ENCODE measurements at regions not wholly inside any gene's neighbourhood (a gene's known extent, or its start where the extent isn't known, plus 50 kb on each side); places are given as distances from the start of the nearest gene placed in this dataset.
"Not testable (repeated sequence)": the region's sequence is repeated elsewhere in the genome, so short reads cannot be mapped to it uniquely, and the experiment has no call there.

GRCh38 chr12:11543457-11544158 lies 105.9 kb upstream of the ETV6 start:
- Mint-ChIP-seq H3K4me1 (peaks cover 39% of the 10 kb centered on the region), H3K4me3 (no peak overlapping the region), H3K9me3 (no peaks in the 10 kb centered on the region), H3K36me3 (ENCODE audit: low read depth) (no peaks in the 10 kb centered on the region), H3K27ac (no peak overlapping the region), H3K27me3 (no peaks in the 10 kb centered on the region)
- ChIA-PET CTCF (interaction anchor here (1.7 kb wide), 1 partner anchor 12 kb away, joined by 3 read pairs; no protein-coding TSS in a partner anchor), POLR2A (interaction anchor here (1.0 kb wide), 1 partner anchor 373 kb away, joined by 4 read pairs; the partner anchor contains the start of gene SMIM10L1)
- DNase-seq, result no peak

- Mint-ChIP-seq H3K36me3 (ENCODE audit: low read depth) (no peaks in the 10 kb centered on the region), H3K9me3 (no peaks in the 10 kb centered on the region), H3K27ac (peak overlapping the region; percentile 90), H3K4me1 (peaks cover 36% of the 10 kb centered on the region), H3K27me3 (peaks cover 3% of the 10 kb centered on the region), H3K4me3 (peak overlapping the region; percentile 9)
- POLR2A ChIA-PET, result interaction anchor here (0.8 to 2.0 kb wide), 12 partner anchors 10 to 812 kb away, joined by 3 to 16 read pairs (median 6); partner anchors contain the start of genes BCL2L14, BORCS5, ETV6 and SMIM10L1
- DNase-seq, result peak; percentile 59
- CTCF ChIA-PET, result interaction anchor here (0.6 to 1.7 kb wide), 9 partner anchors 9 to 490 kb away, joined by 3 to 8 read pairs (median 3); no protein-coding TSS in a partner anchor
Measured at GRCh38 chr12:11545484-11546330, 103.8 kb upstream of the ETV6 start.

GRCh38 chr12:11546582-11547270 lies 102.7 kb upstream of the ETV6 start:
- CTCF ChIA-PET, result interaction anchor here (0.9 to 1.7 kb wide), 5 partner anchors 8 to 489 kb away, joined by 3 to 8 read pairs (median 4); no protein-coding TSS in a partner anchor
- Mint-ChIP-seq H3K27ac (peak overlapping the region; percentile 90), H3K4me1 (peaks cover 33% of the 10 kb centered on the region)
- not testable (repeated sequence) for H3K9me3 Mint-ChIP-seq; H3K4me3 Mint-ChIP-seq; DNase-seq; H3K27me3 Mint-ChIP-seq; H3K36me3 Mint-ChIP-seq (ENCODE audit: low read depth)
- POLR2A ChIA-PET, result interaction anchor here (0.8 to 2.0 kb wide), 10 partner anchors 9 to 811 kb away, joined by 3 to 16 read pairs (median 8); partner anchors contain the start of genes BCL2L14, BORCS5, ETV6 and SMIM10L1

GRCh38 chr12:11547271-11547646 lies 102.2 kb upstream of the ETV6 start:
- H3K4me3 Mint-ChIP-seq, result not testable (repeated sequence)
- POLR2A ChIA-PET, result interaction anchor here (1.9 kb wide), 1 partner anchor 810 kb away, joined by 11 read pairs; the partner anchor contains the start of gene BORCS5

GRCh38 chr12:11549119-11549518 lies 100.4 kb upstream of the ETV6 start:
- Mint-ChIP-seq H3K36me3 (ENCODE audit: low read depth) (no peaks in the 10 kb centered on the region), H3K27ac (no peak overlapping the region), H3K4me1 (peaks cover 34% of the 10 kb centered on the region), H3K4me3 (no peak overlapping the region), H3K9me3 (no peaks in the 10 kb centered on the region), H3K27me3 (peaks cover 14% of the 10 kb centered on the region)
- no peak for DNase-seq
- CTCF ChIA-PET, result no interaction called here
- POLR2A ChIA-PET, result no interaction called here

More at GRCh38 chr12:11547271-11547646, 102.2 kb upstream of the ETV6 start:
- CTCF ChIA-PET; H3K27me3 Mint-ChIP-seq; H3K9me3 Mint-ChIP-seq; H3K27ac Mint-ChIP-seq; H3K36me3 Mint-ChIP-seq (ENCODE audit: low read depth); DNase-seq: not testable (repeated sequence)
- peaks cover 33% of the 10 kb centered on the region for H3K4me1 Mint-ChIP-seq

- peak; percentile 61 for DNase-seq
- H3K27ac Mint-ChIP-seq, result no peak overlapping the region
- CTCF ChIA-PET, result interaction anchor here (1.7 to 2.2 kb wide), 2 partner anchors 8 to 479 kb away, joined by 8 to 17 read pairs; no protein-coding TSS in a partner anchor
Measured at GRCh38 chr12:11553871-11554533, 95.5 kb upstream of the ETV6 start.

GRCh38 chr12:11555195-11555594 lies 94.3 kb upstream of the ETV6 start:
- Mint-ChIP-seq H3K9me3 (no peaks in the 10 kb centered on the region), H3K27me3 (peaks cover 31% of the 10 kb centered on the region), H3K27ac (no peak overlapping the region), H3K4me1 (peaks cover 20% of the 10 kb centered on the region), H3K4me3 (no peak overlapping the region), H3K36me3 (ENCODE audit: low read depth) (no peaks in the 10 kb centered on the region)
- POLR2A ChIA-PET, result interaction anchor here (0.7 to 1.8 kb wide), 3 partner anchors 9 to 477 kb away, joined by 3 to 7 read pairs (median 4); no protein-coding TSS in a partner anchor
- no peak for DNase-seq
- CTCF ChIA-PET, result interaction anchor here (0.5 to 2.2 kb wide), 8 partner anchors 9 to 773 kb away, joined by 3 to 17 read pairs (median 3); no protein-coding TSS in a partner anchor

More at GRCh38 chr12:11553871-11554533, 95.5 kb upstream of the ETV6 start:
- POLR2A ChIA-PET, result interaction anchor here (1.8 kb wide), 1 partner anchor 258 kb away, joined by 4 read pairs; no protein-coding TSS in a partner anchor
- peaks cover 20% of the 10 kb centered on the region for H3K4me1 Mint-ChIP-seq
- H3K27me3 Mint-ChIP-seq, result peaks cover 25% of the 10 kb centered on the region
- H3K36me3 Mint-ChIP-seq (ENCODE audit: low read depth), result no peaks in the 10 kb centered on the region
- no peak overlapping the region for H3K4me3 Mint-ChIP-seq
- no peaks in the 10 kb centered on the region for H3K9me3 Mint-ChIP-seq

- Mint-ChIP-seq H3K27ac (no peak overlapping the region), H3K9me3 (no peaks in the 10 kb centered on the region), H3K4me1 (peaks cover 20% of the 10 kb centered on the region), H3K36me3 (ENCODE audit: low read depth) (no peaks in the 10 kb centered on the region), H3K27me3 (peaks cover 28% of the 10 kb centered on the region), H3K4me3 (peak overlapping the region; percentile 57)
- DNase-seq, result no peak
- POLR2A ChIA-PET, result interaction anchor here (0.7 to 1.8 kb wide), 3 partner anchors 10 to 477 kb away, joined by 3 to 7 read pairs (median 4); no protein-coding TSS in a partner anchor
- CTCF ChIA-PET, result interaction anchor here (0.6 to 2.2 kb wide), 9 partner anchors 10 to 772 kb away, joined by 3 to 17 read pairs (median 3); no protein-coding TSS in a partner anchor
Measured at GRCh38 chr12:11555743-11556625, 93.5 kb upstream of the ETV6 start.

GRCh38 chr12:11556682-11557081 lies 92.8 kb upstream of the ETV6 start:
- H3K9me3 Mint-ChIP-seq, result no peaks in the 10 kb centered on the region
- no peak overlapping the region for H3K4me3 Mint-ChIP-seq
- POLR2A ChIA-PET, result interaction anchor here (1.3 kb wide), 1 partner anchor 11 kb away, joined by 7 read pairs; no protein-coding TSS in a partner anchor
- H3K27me3 Mint-ChIP-seq, result peaks cover 28% of the 10 kb centered on the region
- no peaks in the 10 kb centered on the region for H3K36me3 Mint-ChIP-seq (ENCODE audit: low read depth)
- no peak overlapping the region for H3K27ac Mint-ChIP-seq
- CTCF ChIA-PET, result interaction anchor here (0.6 to 2.2 kb wide), 2 partner anchors 477 to 579 kb away, joined by 3 to 17 read pairs; no protein-coding TSS in a partner anchor
- DNase-seq, result no peak
- H3K4me1 Mint-ChIP-seq, result peaks cover 23% of the 10 kb centered on the region

- CTCF ChIA-PET, result interaction anchor here (1.0 to 1.6 kb wide), 2 partner anchors 20 to 22 kb away, joined by 3 to 4 read pairs; no protein-coding TSS in a partner anchor
- no peak for DNase-seq
- Mint-ChIP-seq H3K4me3 (no peak overlapping the region), H3K4me1 (peaks cover 16% of the 10 kb centered on the region), H3K27ac (no peak overlapping the region), H3K36me3 (ENCODE audit: low read depth) (no peaks in the 10 kb centered on the region), H3K27me3 (peaks cover 18% of the 10 kb centered on the region), H3K9me3 (no peaks in the 10 kb centered on the region)
- POLR2A ChIA-PET, result no interaction called here
Measured at GRCh38 chr12:11559626-11560340, 89.7 kb upstream of the ETV6 start.
